ENCODE measurements at regions not wholly inside any gene's neighbourhood (a gene's known extent, or its start where the extent isn't known, plus 50 kb on each side); places are given as distances from the start of the nearest gene placed in this dataset.
"Not testable (repeated sequence)": the region's sequence is repeated elsewhere in the genome, so short reads cannot be mapped to it uniquely, and the experiment has no call there.

GRCh38 chr3:89747541-89748278 lies 640.3 kb downstream of the EPHA3 start:
- not testable (repeated sequence) for H3K36me3 Mint-ChIP-seq; ATAC-seq (replicated peaks); H3K4me1 Mint-ChIP-seq; H3K27me3 Mint-ChIP-seq; DNase-seq; H3K4me3 Mint-ChIP-seq; H3K27ac Mint-ChIP-seq
- H3K9me3 Mint-ChIP-seq, result peaks cover 6 to 14% of the 10 kb centered on the region in 2 donors

GRCh38 chr3:89762405-89762804 lies 655.0 kb downstream of the EPHA3 start:
- DNase-seq, result no peak
- H3K4me3 Mint-ChIP-seq, result no peak overlapping the region
- H3K27me3 Mint-ChIP-seq, result no peaks in the 10 kb centered on the region
- no peaks in the 10 kb centered on the region for H3K4me1 Mint-ChIP-seq
- ATAC-seq (replicated peaks), result no peak
- peaks cover 6 to 15% of the 10 kb centered on the region in 2 donors for H3K9me3 Mint-ChIP-seq
- H3K36me3 Mint-ChIP-seq, result no peaks in the 10 kb centered on the region
- H3K27ac Mint-ChIP-seq, result no peak overlapping the region

- no peak for DNase-seq
- Mint-ChIP-seq H3K36me3 (no peaks in the 10 kb centered on the region), H3K4me3 (no peak overlapping the region), H3K27ac (no peak overlapping the region), H3K27me3 (no peaks in the 10 kb centered on the region), H3K9me3 (peaks cover 0 to 2% of the 10 kb centered on the region in 2 donors), H3K4me1 (no peaks in the 10 kb centered on the region)
- ATAC-seq (replicated peaks), result no peak
Measured at GRCh38 chr3:89783341-89783927, 676.0 kb downstream of the EPHA3 start.

- no peaks in the 10 kb centered on the region for H3K36me3 Mint-ChIP-seq
- H3K27me3 Mint-ChIP-seq, result no peaks in the 10 kb centered on the region
- H3K9me3 Mint-ChIP-seq, result no peaks in the 10 kb centered on the region
- no peak overlapping the region for H3K4me3 Mint-ChIP-seq
- DNase-seq (no peak), ATAC-seq (replicated peaks) (no peak)
- H3K27ac Mint-ChIP-seq, result no peak overlapping the region
- H3K4me1 Mint-ChIP-seq, result no peaks in the 10 kb centered on the region
Measured at GRCh38 chr3:89787485-89787884, 680.1 kb downstream of the EPHA3 start.

- Mint-ChIP-seq H3K4me1 (no peaks in the 10 kb centered on the region), H3K4me3 (no peak overlapping the region), H3K27me3 (no peaks in the 10 kb centered on the region), H3K9me3 (no peaks in the 10 kb centered on the region), H3K27ac (no peak overlapping the region), H3K36me3 (no peaks in the 10 kb centered on the region)
- ATAC-seq (replicated peaks), result no peak
- no peak for DNase-seq
Measured at GRCh38 chr3:89787979-89788378, 680.6 kb downstream of the EPHA3 start.

GRCh38 chr3:89795506-89795905 lies 688.1 kb downstream of the EPHA3 start:
- H3K9me3 Mint-ChIP-seq, result peaks cover 0 to 3% of the 10 kb centered on the region in 2 donors
- H3K4me1 Mint-ChIP-seq, result no peaks in the 10 kb centered on the region
- DNase-seq (no peak), ATAC-seq (replicated peaks) (no peak)
- H3K27me3 Mint-ChIP-seq, result no peaks in the 10 kb centered on the region
- no peaks in the 10 kb centered on the region for H3K36me3 Mint-ChIP-seq
- no peak overlapping the region for H3K27ac Mint-ChIP-seq
- H3K4me3 Mint-ChIP-seq, result no peak overlapping the region

- no peaks in the 10 kb centered on the region for H3K36me3 Mint-ChIP-seq
- no peaks in the 10 kb centered on the region for H3K4me1 Mint-ChIP-seq
- H3K27me3 Mint-ChIP-seq, result no peaks in the 10 kb centered on the region
Measured at GRCh38 chr3:89802881-89803280, 695.5 kb downstream of the EPHA3 start.

GRCh38 chr3:89803711-89804110 lies 696.3 kb downstream of the EPHA3 start:
- Mint-ChIP-seq H3K36me3 (no peaks in the 10 kb centered on the region), H3K9me3 (peaks cover 0 to 2% of the 10 kb centered on the region in 2 donors), H3K4me1 (no peaks in the 10 kb centered on the region), H3K27ac (no peak overlapping the region), H3K27me3 (no peaks in the 10 kb centered on the region), H3K4me3 (no peak overlapping the region)
- DNase-seq (no peak), ATAC-seq (replicated peaks) (no peak)

More at GRCh38 chr3:89802881-89803280, 695.5 kb downstream of the EPHA3 start:
- ATAC-seq (replicated peaks) (no peak), DNase-seq (no peak)
- Mint-ChIP-seq H3K9me3 (no peaks in the 10 kb centered on the region), H3K4me3 (no peak overlapping the region), H3K27ac (no peak overlapping the region)

GRCh38 chr3:89806166-89806565 lies 698.7 kb downstream of the EPHA3 start:
- H3K9me3 Mint-ChIP-seq, result peaks cover 0 to 3% of the 10 kb centered on the region in 2 donors
- DNase-seq (no peak), ATAC-seq (replicated peaks) (no peak)
- H3K27ac Mint-ChIP-seq, result no peak overlapping the region
- H3K36me3 Mint-ChIP-seq, result no peaks in the 10 kb centered on the region
- no peaks in the 10 kb centered on the region for H3K27me3 Mint-ChIP-seq
- no peak overlapping the region for H3K4me3 Mint-ChIP-seq
- no peaks in the 10 kb centered on the region for H3K4me1 Mint-ChIP-seq

GRCh38 chr3:89808680-89809197 lies 701.3 kb downstream of the EPHA3 start:
- Mint-ChIP-seq H3K4me3 (no peak overlapping the region), H3K36me3 (no peaks in the 10 kb centered on the region), H3K27ac (no peak overlapping the region), H3K4me1 (no peaks in the 10 kb centered on the region), H3K27me3 (no peaks in the 10 kb centered on the region), H3K9me3 (peaks cover 3 to 4% of the 10 kb centered on the region in 2 donors)
- DNase-seq (no peak), ATAC-seq (replicated peaks) (no peak)

- Mint-ChIP-seq H3K27ac (no peak overlapping the region), H3K4me3 (no peak overlapping the region), H3K27me3 (no peaks in the 10 kb centered on the region), H3K9me3 (peaks cover 6 to 10% of the 10 kb centered on the region in 2 donors), H3K4me1 (no peaks in the 10 kb centered on the region), H3K36me3 (no peaks in the 10 kb centered on the region)
- no peak for ATAC-seq (replicated peaks)
- DNase-seq, result no peak
Measured at GRCh38 chr3:89813500-89813899, 706.1 kb downstream of the EPHA3 start.

- ATAC-seq (replicated peaks), result no peak
- no peak for DNase-seq
- Mint-ChIP-seq H3K27ac (no peak overlapping the region), H3K4me3 (no peak overlapping the region), H3K4me1 (no peaks in the 10 kb centered on the region), H3K27me3 (no peaks in the 10 kb centered on the region), H3K9me3 (peaks cover 0 to 6% of the 10 kb centered on the region in 2 donors), H3K36me3 (no peaks in the 10 kb centered on the region)
Measured at GRCh38 chr3:89841041-89841440, 733.6 kb downstream of the EPHA3 start.

- no peak for DNase-seq
- Mint-ChIP-seq H3K4me1 (no peaks in the 10 kb centered on the region), H3K4me3 (no peak overlapping the region), H3K27me3 (no peaks in the 10 kb centered on the region), H3K36me3 (no peaks in the 10 kb centered on the region), H3K27ac (no peak overlapping the region), H3K9me3 (peaks cover 0 to 3% of the 10 kb centered on the region in 2 donors)
- ATAC-seq (replicated peaks), result no peak
Measured at GRCh38 chr3:89845053-89845452, 737.6 kb downstream of the EPHA3 start.

GRCh38 chr3:89847955-89848354 lies 740.5 kb downstream of the EPHA3 start:
- Mint-ChIP-seq H3K9me3 (peaks cover 0 to 3% of the 10 kb centered on the region in 2 donors), H3K4me1 (no peaks in the 10 kb centered on the region), H3K36me3 (no peaks in the 10 kb centered on the region), H3K27ac (no peak overlapping the region), H3K4me3 (no peak overlapping the region), H3K27me3 (no peaks in the 10 kb centered on the region)
- ATAC-seq (replicated peaks), result no peak
- DNase-seq, result no peak

GRCh38 chr3:89851974-89852621 lies 744.7 kb downstream of the EPHA3 start:
- Mint-ChIP-seq H3K4me1 (no peaks in the 10 kb centered on the region), H3K36me3 (no peaks in the 10 kb centered on the region), H3K27ac (no peak overlapping the region), H3K9me3 (peaks cover 0 to 3% of the 10 kb centered on the region in 2 donors), H3K4me3 (no peak overlapping the region), H3K27me3 (no peaks in the 10 kb centered on the region)
- no peak for DNase-seq
- no peak for ATAC-seq (replicated peaks)

All from stimulated activated naive B cell treated with anti-CD40 and anti-IgM and Interleukin-4, amounts not matched to agents 10 μg/mL and 1 μg/mL and 100 μg/mL, for 72 hours (primary cell).